ENCODE measurements at regions not wholly inside any gene's neighbourhood (a gene's known extent, or its start where the extent isn't known, plus 50 kb on each side); places are given as distances from the start of the nearest gene placed in this dataset.
"Not testable (repeated sequence)": the region's sequence is repeated elsewhere in the genome, so short reads cannot be mapped to it uniquely, and the experiment has no call there.

- no peak for DNase-seq
These were observed 291.2 kb downstream of the ASMT start for GRCh38 chrX:1906028-1906427.

GRCh38 chrX:1908996-1909395 is 294.1 kb downstream of the ASMT start:
- DNase-seq: not testable (repeated sequence)

- no peak for DNase-seq
These were observed 294.8 kb downstream of the ASMT start for GRCh38 chrX:1909419-1910206.

- no peak for DNase-seq
These were observed 295.3 kb downstream of the ASMT start for GRCh38 chrX:1910207-1910470.

GRCh38 chrX:1911401-1912128 is 296.7 kb downstream of the ASMT start:
- DNase-seq: no peak

- DNase-seq: no peak
These were observed 297.3 kb downstream of the ASMT start for GRCh38 chrX:1912193-1912592.

GRCh38 chrX:1914606-1915365 is 299.9 kb downstream of the ASMT start:
- no peak for DNase-seq

- DNase-seq: no peak
These were observed 303.9 kb downstream of the ASMT start for GRCh38 chrX:1918780-1919179.

GRCh38 chrX:1925053-1925481 is 310.2 kb downstream of the ASMT start:
- no peak for DNase-seq

- no peak for DNase-seq
These were observed 313.9 kb downstream of the ASMT start for GRCh38 chrX:1928805-1929204.

GRCh38 chrX:1932231-1932630 is 317.4 kb downstream of the ASMT start:
- no peak for DNase-seq

GRCh38 chrX:1933964-1934363 is 319.1 kb downstream of the ASMT start:
- DNase-seq: no peak

- DNase-seq: no peak
These were observed 320.9 kb downstream of the ASMT start for GRCh38 chrX:1935805-1936204.

GRCh38 chrX:1938190-1938589 is 323.3 kb downstream of the ASMT start:
- no peak for DNase-seq

GRCh38 chrX:1941321-1941720 is 326.5 kb downstream of the ASMT start:
- DNase-seq: no peak

GRCh38 chrX:1945879-1946278 is 331.0 kb downstream of the ASMT start:
- no peak for DNase-seq

- DNase-seq: no peak
These were observed 332.1 kb downstream of the ASMT start for GRCh38 chrX:1946974-1947373.

All from CD4-positive, alpha-beta T cell treated with Interferon alpha-2 for 1 hour (primary cell).